BJ (cell line): ENCODE measurements at regions not wholly inside any gene's neighbourhood (a gene's known extent, or its start where the extent isn't known, plus 50 kb on each side); places are given as distances from the start of the nearest gene placed in this dataset.
"Not testable (repeated sequence)": the region's sequence is repeated elsewhere in the genome, so short reads cannot be mapped to it uniquely, and the experiment has no call there.

Experiments used
- CTCF ChIA-PET: fragments of 350-600 bp; formaldehyde crosslinking; extraction: SDS; loops from one replicate; lab custom pipeline; 2021; ENCODE audit warnings: antibody characterized with exemption, inconsistent platforms; lab: Yijun Ruan, JAX
- POLR2A ChIA-PET: fragments of 300-600 bp; sonication (Branson Sonifier 250); formaldehyde crosslinking; extraction: SDS; loops from one replicate; lab custom pipeline; 2021; ENCODE audit warnings: antibody characterized with exemption; lab: Charles Lee
- DNase-seq: peaks from one replicate; pipeline ENCODE4 v3.0.0-alpha.2; 2011; ENCODE audit warnings: low read depth
- H3K27me3 ChIP-seq: 2 replicates; pipeline ENCODE4 v1.6.0; 2011; ENCODE audit warnings: low read length; ENCODE audit not compliant: control insufficient read depth, insufficient read depth
- H3K36me3 ChIP-seq: 2 replicates; pipeline ENCODE4 v1.5.1; 2011; ENCODE audit warnings: low read length; ENCODE audit not compliant: control insufficient read depth, insufficient read depth
- H3K4me3 ChIP-seq: 2 replicates; pipeline ENCODE4 v1.5.1; 2011; ENCODE audit warnings: low read depth, mild to moderate bottlenecking, control low read depth, low read length
- TF ChIP-seq, protein P1 (sequence below): IDR thresholded peaks from 2 replicates; pipeline ENCODE4 v1.5.1; 2011; ENCODE audit warnings: low read depth, mild to moderate bottlenecking, control low read depth, inconsistent platforms, low read length, moderate library complexity; ENCODE audit not compliant: insufficient read depth

DNA sequence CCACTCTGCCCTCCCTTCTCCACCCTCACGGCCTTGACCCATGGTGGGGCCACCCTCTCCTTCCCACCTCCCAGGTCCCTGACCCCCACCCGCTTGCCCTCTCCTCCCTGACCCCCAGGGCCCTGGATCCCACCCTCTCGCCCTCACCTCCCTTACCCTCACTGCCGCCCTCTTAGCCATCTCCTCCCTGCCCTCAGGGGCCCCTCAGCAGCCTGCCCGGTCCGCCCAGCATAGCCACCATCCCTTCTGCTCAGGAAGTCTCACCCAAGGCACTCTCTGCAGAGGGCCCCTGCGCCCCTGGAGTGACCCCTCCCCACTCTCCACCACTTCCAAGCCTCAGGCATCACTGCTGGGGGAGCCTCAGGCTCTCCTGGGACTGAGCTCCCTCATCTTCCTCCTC lies 66.3 kb downstream of the MRPL36 start:
- DNase-seq = no peak
- TF ChIP-seq, protein P1, sequence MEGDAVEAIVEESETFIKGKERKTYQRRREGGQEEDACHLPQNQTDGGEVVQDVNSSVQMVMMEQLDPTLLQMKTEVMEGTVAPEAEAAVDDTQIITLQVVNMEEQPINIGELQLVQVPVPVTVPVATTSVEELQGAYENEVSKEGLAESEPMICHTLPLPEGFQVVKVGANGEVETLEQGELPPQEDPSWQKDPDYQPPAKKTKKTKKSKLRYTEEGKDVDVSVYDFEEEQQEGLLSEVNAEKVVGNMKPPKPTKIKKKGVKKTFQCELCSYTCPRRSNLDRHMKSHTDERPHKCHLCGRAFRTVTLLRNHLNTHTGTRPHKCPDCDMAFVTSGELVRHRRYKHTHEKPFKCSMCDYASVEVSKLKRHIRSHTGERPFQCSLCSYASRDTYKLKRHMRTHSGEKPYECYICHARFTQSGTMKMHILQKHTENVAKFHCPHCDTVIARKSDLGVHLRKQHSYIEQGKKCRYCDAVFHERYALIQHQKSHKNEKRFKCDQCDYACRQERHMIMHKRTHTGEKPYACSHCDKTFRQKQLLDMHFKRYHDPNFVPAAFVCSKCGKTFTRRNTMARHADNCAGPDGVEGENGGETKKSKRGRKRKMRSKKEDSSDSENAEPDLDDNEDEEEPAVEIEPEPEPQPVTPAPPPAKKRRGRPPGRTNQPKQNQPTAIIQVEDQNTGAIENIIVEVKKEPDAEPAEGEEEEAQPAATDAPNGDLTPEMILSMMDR = no peak
- no peaks in the 10 kb centered on the region for H3K36me3 ChIP-seq
- CTCF ChIA-PET = no interaction called here
- POLR2A ChIA-PET = no interaction called here
- H3K27me3 ChIP-seq = no peaks in the 10 kb centered on the region
- H3K4me3 ChIP-seq = no peak overlapping the region

DNA sequence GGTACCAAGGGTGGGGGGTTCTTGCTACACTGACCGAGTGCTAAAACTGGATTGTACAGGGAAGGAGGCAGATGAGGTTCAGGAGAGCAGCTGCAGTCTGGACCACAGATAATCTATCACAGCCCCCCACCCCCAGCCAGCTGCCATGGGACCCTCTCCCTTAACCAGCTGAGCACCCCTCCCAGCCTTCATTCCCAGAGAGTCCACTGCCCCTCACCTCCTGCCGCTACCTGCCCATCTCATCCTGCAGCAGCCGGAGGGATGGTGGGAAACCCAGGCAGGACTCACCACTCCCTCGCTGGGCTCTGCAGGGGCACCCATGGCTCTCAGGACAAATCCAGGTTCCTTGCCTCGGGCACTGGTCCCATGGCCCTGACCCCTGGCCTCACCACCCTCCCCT lies 66.7 kb downstream of the MRPL36 start:
- Histone ChIP-seq H3K36me3 (no peaks in the 10 kb centered on the region), H3K27me3 (no peaks in the 10 kb centered on the region), H3K4me3 (no peak overlapping the region)
- no peak for DNase-seq
- ChIA-PET CTCF (no interaction called here), POLR2A (no interaction called here)
- TF ChIP-seq, protein P1 = no peak

DNA sequence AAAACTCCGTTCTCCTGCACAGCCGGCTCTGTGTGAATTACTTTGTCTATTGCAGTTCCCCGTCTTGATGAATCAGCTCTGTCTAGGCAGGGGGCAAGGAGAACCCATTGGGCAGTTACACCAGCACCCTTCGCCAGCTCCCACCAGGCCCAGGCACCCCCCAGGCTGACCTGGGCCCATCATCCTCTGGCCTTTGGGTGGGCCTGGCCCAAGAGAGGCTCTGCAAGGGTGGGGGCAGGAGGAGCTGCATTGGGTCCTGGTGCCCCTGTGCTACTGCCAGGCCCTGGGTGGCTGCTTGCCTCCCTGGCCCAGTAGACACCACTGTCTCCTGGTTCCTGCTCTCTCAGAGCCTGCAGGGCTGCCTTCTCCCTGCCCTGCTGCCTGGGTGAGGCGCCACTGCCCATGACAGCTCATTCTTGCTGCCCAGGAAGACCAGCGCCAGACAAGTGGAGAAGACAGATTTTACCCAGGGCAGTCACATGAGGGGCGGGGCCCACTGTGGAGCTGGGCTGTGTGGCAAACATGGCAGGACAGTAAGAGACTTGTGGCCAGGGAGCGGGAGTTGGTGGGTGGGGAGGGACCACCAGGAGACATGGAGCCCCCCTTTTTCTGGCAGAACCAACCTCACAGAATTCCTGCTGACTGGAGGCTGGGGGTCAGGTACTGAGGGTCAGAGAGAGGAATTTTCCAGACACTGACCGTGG lies 67.2 kb downstream of the MRPL36 start:
- no peaks in the 10 kb centered on the region for H3K27me3 ChIP-seq
- TF ChIP-seq, protein P1 = no peak
- no peak for DNase-seq
- ChIA-PET POLR2A (no interaction called here), CTCF (no interaction called here)
- H3K36me3 ChIP-seq = no peaks in the 10 kb centered on the region
- no peak overlapping the region for H3K4me3 ChIP-seq

DNA sequence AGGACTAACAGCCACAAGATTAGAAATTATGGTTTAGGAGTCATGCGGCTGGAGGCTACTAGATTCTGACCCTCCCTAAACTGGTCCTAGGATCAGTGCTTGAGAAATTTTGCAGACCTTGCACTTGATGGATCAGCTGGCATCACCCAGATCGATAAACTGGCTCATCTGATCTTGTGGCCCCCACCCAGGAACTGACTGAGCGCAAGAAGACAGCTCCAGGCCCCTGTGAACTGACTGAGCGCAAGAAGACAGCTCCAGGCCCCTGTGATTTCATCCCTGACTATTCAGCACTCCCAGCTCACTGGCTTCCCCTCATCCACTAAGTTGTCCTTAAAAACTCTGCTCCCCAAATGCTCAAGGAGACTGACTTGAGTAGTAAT lies 67.8 kb downstream of the MRPL36 start:
- CTCF ChIA-PET = interaction anchor here (0.7 kb wide), 1 partner anchor 531 kb away, joined by 3 read pairs; the partner anchor contains the start of gene SLC6A19
- H3K36me3 ChIP-seq, H3K27me3 ChIP-seq, POLR2A ChIA-PET, DNase-seq, H3K4me3 ChIP-seq: not testable (repeated sequence)

DNA sequence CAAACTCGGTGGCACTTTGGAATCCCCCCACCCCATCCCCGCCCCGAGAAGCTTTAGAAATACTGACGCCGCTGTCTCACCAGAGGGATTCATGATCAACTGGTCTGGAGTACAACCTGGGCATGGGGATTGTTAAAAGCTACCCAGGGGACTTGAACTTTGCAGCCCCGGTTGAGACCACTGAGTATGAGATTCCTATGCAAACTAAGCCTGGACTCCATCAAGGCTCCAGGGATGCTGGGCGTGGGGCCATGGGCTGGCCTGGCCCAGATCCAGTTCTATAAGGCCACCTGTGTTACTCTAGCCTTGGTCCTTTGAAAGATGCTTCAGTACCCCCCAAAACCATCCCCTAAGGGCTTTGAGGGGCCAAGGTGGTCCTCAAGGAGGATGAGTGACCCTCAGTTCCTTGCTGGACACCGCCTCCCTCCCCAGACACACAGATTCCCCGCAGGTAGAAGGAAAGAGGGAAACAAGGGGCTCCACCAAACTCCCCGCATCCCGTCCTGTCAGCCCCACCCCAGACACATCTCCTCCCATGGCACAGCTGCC lies 68.5 kb downstream of the MRPL36 start:
- ChIA-PET POLR2A (no interaction called here), CTCF (interaction anchor here (0.7 kb wide), 1 partner anchor 530 kb away, joined by 3 read pairs; the partner anchor contains the start of gene SLC6A19)
- H3K4me3 ChIP-seq = no peak overlapping the region
- no peaks in the 10 kb centered on the region for H3K36me3 ChIP-seq
- H3K27me3 ChIP-seq = no peaks in the 10 kb centered on the region
- TF ChIP-seq, protein P1 = no peak
- no peak for DNase-seq
